GM23338 (cell line): ENCODE measurements at regions not wholly inside any gene's neighbourhood (a gene's known extent, or its start where the extent isn't known, plus 50 kb on each side); places are given as distances from the start of the nearest gene placed in this dataset.

ENCODE experiments used
- CREB1 ChIP-seq: fragments of 250-450 bp; sonication (Bioruptor Pico); IDR thresholded peaks from 2 replicates; pipeline ENCODE4 v1.5.0; 2020; ENCODE audit warnings: low read depth, mild to moderate bottlenecking, moderate library complexity
- CTCF ChIP-seq, 2 experiments: fragments of 200-600 bp in 1 of 2; sonication (generic) in 1 of 2; conservative IDR thresholded peaks; 2 replicates each; pipeline versions ENCODE4 v1.5.1 to v1.6.1; 2016 to 2017; ENCODE audit warnings: antibody characterized with exemption in 2 of 2, low read depth in 2 of 2, mild to moderate bottlenecking in 2 of 2, moderate library complexity in 1 of 2
- EZH2 ChIP-seq: fragments of 200-600 bp; sonication (generic); IDR thresholded peaks from one replicate; pipeline ENCODE4 v1.8.0; 2017; ENCODE audit warnings: antibody characterized with exemption, mild to moderate bottlenecking, low read depth; ENCODE audit not compliant: unreplicated experiment
- EZH2phosphoT487 ChIP-seq: fragments of 200-600 bp; sonication (generic); IDR thresholded peaks from one replicate; pipeline ENCODE4 v1.8.1; 2018; ENCODE audit warnings: antibody characterized with exemption; ENCODE audit not compliant: unreplicated experiment
- JUNB ChIP-seq: IDR thresholded peaks from one replicate; pipeline ENCODE4 v1.6.1; 2016; ENCODE audit warnings: antibody characterized with exemption; ENCODE audit not compliant: unreplicated experiment
- POLR2AphosphoS5 ChIP-seq: IDR thresholded peaks from 2 replicates; pipeline ENCODE4 v1.6.1; 2016; ENCODE audit warnings: antibody characterized with exemption, low read depth
- ZNF114 ChIP-seq: fragments of 250-450 bp; sonication (Bioruptor Pico); IDR thresholded peaks from 2 replicates; pipeline ENCODE4 v1.5.0; 2020; ENCODE audit warnings: mild to moderate bottlenecking, moderate library complexity
- ZNF331 ChIP-seq: fragments of 250-450 bp; sonication (Bioruptor Pico); IDR thresholded peaks from 2 replicates; pipeline ENCODE4 v1.5.0; 2020; ENCODE audit warnings: low read depth, mild to moderate bottlenecking, moderate library complexity
- TF ChIP-seq, protein P1 (sequence below): IDR thresholded peaks from 2 replicates; pipeline ENCODE4 v1.6.1; 2016; ENCODE audit warnings: antibody characterized with exemption
- TF ChIP-seq, protein P2 (sequence below): IDR thresholded peaks from one replicate; pipeline ENCODE4 v1.6.1; 2018; ENCODE audit warnings: antibody characterized with exemption; ENCODE audit not compliant: unreplicated experiment

- TF ChIP-seq CREB1 (CRISPR knock-in tag) (no peak), CTCF (conservative IDR thresholded peaks at IDR 0.05; ENCODE audit: low read depth in 2 of 2) (no peak), EZH2phosphoT487 (no peak), ZNF331 (CRISPR knock-in tag) (no peak), EZH2 (no peak), POLR2AphosphoS5 (no peak), JUNB (no peak), ZNF114 (CRISPR knock-in tag) (no peak)
- TF ChIP-seq, protein P1, sequence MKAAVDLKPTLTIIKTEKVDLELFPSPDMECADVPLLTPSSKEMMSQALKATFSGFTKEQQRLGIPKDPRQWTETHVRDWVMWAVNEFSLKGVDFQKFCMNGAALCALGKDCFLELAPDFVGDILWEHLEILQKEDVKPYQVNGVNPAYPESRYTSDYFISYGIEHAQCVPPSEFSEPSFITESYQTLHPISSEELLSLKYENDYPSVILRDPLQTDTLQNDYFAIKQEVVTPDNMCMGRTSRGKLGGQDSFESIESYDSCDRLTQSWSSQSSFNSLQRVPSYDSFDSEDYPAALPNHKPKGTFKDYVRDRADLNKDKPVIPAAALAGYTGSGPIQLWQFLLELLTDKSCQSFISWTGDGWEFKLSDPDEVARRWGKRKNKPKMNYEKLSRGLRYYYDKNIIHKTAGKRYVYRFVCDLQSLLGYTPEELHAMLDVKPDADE = no peak
- TF ChIP-seq, protein P2, sequence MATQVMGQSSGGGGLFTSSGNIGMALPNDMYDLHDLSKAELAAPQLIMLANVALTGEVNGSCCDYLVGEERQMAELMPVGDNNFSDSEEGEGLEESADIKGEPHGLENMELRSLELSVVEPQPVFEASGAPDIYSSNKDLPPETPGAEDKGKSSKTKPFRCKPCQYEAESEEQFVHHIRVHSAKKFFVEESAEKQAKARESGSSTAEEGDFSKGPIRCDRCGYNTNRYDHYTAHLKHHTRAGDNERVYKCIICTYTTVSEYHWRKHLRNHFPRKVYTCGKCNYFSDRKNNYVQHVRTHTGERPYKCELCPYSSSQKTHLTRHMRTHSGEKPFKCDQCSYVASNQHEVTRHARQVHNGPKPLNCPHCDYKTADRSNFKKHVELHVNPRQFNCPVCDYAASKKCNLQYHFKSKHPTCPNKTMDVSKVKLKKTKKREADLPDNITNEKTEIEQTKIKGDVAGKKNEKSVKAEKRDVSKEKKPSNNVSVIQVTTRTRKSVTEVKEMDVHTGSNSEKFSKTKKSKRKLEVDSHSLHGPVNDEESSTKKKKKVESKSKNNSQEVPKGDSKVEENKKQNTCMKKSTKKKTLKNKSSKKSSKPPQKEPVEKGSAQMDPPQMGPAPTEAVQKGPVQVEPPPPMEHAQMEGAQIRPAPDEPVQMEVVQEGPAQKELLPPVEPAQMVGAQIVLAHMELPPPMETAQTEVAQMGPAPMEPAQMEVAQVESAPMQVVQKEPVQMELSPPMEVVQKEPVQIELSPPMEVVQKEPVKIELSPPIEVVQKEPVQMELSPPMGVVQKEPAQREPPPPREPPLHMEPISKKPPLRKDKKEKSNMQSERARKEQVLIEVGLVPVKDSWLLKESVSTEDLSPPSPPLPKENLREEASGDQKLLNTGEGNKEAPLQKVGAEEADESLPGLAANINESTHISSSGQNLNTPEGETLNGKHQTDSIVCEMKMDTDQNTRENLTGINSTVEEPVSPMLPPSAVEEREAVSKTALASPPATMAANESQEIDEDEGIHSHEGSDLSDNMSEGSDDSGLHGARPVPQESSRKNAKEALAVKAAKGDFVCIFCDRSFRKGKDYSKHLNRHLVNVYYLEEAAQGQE = no peak
Measured at GRCh38 chr14:59061292-59061691, 127.2 kb upstream of the DAAM1 start.
